Stimulated activated CD8-positive, alpha-beta memory T cell treated with anti-CD3 and anti-CD28 coated beads, Interleukin-12 subunit alpha, Interleukin-12 subunit beta, amount 100 ng/mL, for 4 hours (primary cell): ENCODE measurements at regions not wholly inside any gene's neighbourhood (a gene's known extent, or its start where the extent isn't known, plus 50 kb on each side); places are given as distances from the start of the nearest gene placed in this dataset.
"Not testable (repeated sequence)": the region's sequence is repeated elsewhere in the genome, so short reads cannot be mapped to it uniquely, and the experiment has no call there.

Experiments used
- DNase-seq: peaks from one replicate; pipeline ENCODE4 v3.0.0-alpha.2; 2020; ENCODE audit warnings: low read depth

- DNase-seq = no peak
Measured at GRCh38 chrX:45577361-45577760, 376.7 kb upstream of the DIPK2B start.

GRCh38 chrX:45571453-45571852, 370.8 kb upstream of the DIPK2B start:
- DNase-seq = no peak

GRCh38 chrX:45566456-45566855, 365.8 kb upstream of the DIPK2B start:
- no peak for DNase-seq

GRCh38 chrX:45557387-45557786, 356.7 kb upstream of the DIPK2B start:
- DNase-seq = no peak

GRCh38 chrX:45554736-45555135, 354.1 kb upstream of the DIPK2B start:
- no peak for DNase-seq

- no peak for DNase-seq
Measured at GRCh38 chrX:45553417-45553816, 352.7 kb upstream of the DIPK2B start.

GRCh38 chrX:45546697-45547096, 346.0 kb upstream of the DIPK2B start:
- not testable (repeated sequence) for DNase-seq

- no peak for DNase-seq
Measured at GRCh38 chrX:45540181-45540580, 339.5 kb upstream of the DIPK2B start.

GRCh38 chrX:45537936-45538335, 337.3 kb upstream of the DIPK2B start:
- DNase-seq = no peak

GRCh38 chrX:45527834-45528233, 327.2 kb upstream of the DIPK2B start:
- no peak for DNase-seq

GRCh38 chrX:45524805-45525204, 324.1 kb upstream of the DIPK2B start:
- DNase-seq = no peak

GRCh38 chrX:45524296-45524695, 323.6 kb upstream of the DIPK2B start:
- DNase-seq = no peak

- DNase-seq = no peak
Measured at GRCh38 chrX:45518552-45518951, 317.9 kb upstream of the DIPK2B start.

- DNase-seq = no peak
Measured at GRCh38 chrX:45517090-45517973, 316.7 kb upstream of the DIPK2B start.

GRCh38 chrX:45515262-45516215, 314.9 kb upstream of the DIPK2B start:
- DNase-seq = no peak

- DNase-seq = no peak
Measured at GRCh38 chrX:45513042-45513441, 312.4 kb upstream of the DIPK2B start.

- no peak for DNase-seq
Measured at GRCh38 chrX:45508454-45508853, 307.8 kb upstream of the DIPK2B start.

- no peak for DNase-seq
Measured at GRCh38 chrX:45506149-45506730, 305.6 kb upstream of the DIPK2B start.

GRCh38 chrX:45505214-45505613, 304.5 kb upstream of the DIPK2B start:
- no peak for DNase-seq

GRCh38 chrX:45503787-45504362, 303.2 kb upstream of the DIPK2B start:
- DNase-seq = not testable (repeated sequence)

GRCh38 chrX:45502396-45502795, 301.7 kb upstream of the DIPK2B start:
- no peak for DNase-seq

GRCh38 chrX:45497290-45497689, 296.6 kb upstream of the DIPK2B start:
- no peak for DNase-seq
